ENCODE measurements at regions not wholly inside any gene's neighbourhood (a gene's known extent, or its start where the extent isn't known, plus 50 kb on each side); places are given as distances from the start of the nearest gene placed in this dataset.

DNA sequence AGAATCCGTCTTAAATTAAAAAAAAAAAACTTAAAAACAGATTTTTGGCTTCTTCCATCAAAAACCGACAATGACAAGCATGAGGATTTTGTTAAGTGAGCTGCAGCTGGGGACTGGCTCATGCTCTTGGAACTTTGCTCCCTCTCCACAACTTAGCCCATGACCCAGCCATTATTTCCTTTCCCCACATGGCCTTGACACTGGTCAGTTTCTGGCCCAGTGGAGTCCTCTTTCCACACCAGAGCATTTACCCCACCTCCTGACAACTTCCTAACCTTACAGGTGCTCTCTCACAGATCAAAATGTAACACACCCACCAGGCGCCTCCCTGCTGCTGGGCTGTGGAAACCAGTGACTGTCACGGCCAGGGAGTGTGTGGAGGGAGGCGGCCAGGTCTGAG lies 62.7 kb upstream of the ZNF267 start:
- no peak for TF ChIP-seq ZC3H10 (CRISPR knock-in tag; IDR thresholded peaks at IDR 0.05)
- no peak for TF ChIP-seq GLIS3 (CRISPR knock-in tag; IDR thresholded peaks at IDR 0.05)
- TF ChIP-seq ZNF8 (CRISPR knock-in tag; IDR thresholded peaks at IDR 0.05), result no peak
- no peak for TF ChIP-seq CSRNP3 (CRISPR knock-in tag; IDR thresholded peaks at IDR 0.05)

Data from SK-N-SH treated with all-trans-retinoic acid at 6 μM for 48 hours (cell line).